NCI-H2029 treated with DMSO at 0.1 percent for 48 hours (cell line): ENCODE measurements at regions not wholly inside any gene's neighbourhood (a gene's known extent, or its start where the extent isn't known, plus 50 kb on each side); places are given as distances from the start of the nearest gene placed in this dataset.

ENCODE experiments used
- DNase-seq: peaks from one replicate; lab custom pipeline; 2025; lab: John Stamatoyannopoulos, UW

GRCh38 chr7:79716329-79716728 is 262.9 kb upstream of the MAGI2 start:
- DNase-seq, result no peak

DNA sequence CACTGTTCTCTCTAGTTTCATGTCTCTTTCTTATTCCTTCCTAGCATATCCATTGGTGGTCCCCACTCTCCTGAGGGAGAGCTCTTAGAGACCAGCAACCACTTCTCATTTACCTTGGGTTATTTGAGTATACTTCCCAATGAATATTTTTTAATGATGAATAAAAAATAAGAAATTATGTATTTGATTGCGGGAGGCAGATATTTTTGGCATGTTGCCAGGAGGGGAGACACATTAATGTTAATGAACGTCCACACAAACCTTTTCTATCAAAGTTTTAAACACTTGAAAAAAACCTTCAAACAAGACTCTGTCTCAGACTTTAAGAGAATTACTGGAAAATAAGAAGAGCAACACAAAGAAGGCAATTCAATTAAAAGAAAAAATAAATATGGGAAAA is 260.6 kb upstream of the MAGI2 start:
- no peak for DNase-seq

DNA sequence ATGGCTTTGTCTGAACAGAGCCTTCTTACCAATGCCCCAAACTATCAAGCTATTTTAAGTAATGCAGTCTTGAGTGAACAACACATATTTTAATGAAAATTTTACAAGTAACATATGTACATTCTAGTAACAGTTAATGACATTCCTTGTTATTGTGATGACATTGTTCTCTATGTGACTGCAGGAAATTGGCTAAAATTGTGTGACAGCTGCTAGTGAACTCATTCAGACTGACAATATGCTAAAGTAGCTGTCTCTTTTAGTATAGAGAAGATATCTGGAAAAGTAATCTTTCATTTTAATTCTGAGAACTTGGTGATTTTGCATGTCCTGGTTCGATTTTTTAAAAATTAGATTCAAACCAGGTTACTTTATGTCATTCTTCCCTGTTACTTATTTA is 259.8 kb upstream of the MAGI2 start:
- DNase-seq, result no peak

DNA sequence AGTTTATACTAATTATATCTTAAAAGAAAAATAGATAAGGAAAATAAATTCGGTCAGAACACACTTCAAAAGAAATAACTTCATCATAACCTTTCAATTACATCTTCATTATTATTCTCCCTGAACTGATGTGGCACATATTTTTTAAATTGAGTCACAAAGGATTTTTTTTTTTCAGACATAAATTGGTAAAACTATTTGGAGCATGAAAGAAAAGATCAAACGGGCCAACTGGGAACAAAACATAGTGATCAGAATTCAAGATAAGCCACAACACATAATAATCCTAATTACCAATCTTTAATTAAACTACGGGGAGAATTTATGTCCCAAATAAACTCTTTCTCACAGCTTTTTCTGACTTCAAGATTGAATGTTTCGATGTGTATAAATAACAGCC is 258.2 kb upstream of the MAGI2 start:
- no peak for DNase-seq

GRCh38 chr7:79709574-79710409 is 256.3 kb upstream of the MAGI2 start:
- peak; percentile 13 for DNase-seq

DNA sequence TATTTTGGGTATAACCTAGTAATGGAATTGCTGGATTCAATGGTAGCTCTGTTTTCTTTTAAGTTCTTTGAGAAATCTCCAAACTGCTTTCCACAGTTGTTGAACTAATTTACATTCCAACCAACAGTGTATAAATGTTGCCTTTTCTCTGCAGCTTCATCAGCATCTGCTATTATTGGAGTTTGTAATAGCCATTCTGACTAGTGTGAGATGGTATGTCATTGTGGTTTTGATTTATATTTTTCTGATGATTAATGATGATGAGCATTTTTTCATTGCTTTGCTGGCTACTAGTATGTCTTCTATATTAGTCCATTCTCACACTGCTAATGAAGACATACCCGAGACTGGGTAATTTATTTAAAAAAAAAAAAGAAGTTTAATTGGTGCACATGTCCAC is 248.6 kb upstream of the MAGI2 start:
- no peak for DNase-seq

- DNase-seq, result no peak
Measured at GRCh38 chr7:79692015-79692414, 238.5 kb upstream of the MAGI2 start.

DNA sequence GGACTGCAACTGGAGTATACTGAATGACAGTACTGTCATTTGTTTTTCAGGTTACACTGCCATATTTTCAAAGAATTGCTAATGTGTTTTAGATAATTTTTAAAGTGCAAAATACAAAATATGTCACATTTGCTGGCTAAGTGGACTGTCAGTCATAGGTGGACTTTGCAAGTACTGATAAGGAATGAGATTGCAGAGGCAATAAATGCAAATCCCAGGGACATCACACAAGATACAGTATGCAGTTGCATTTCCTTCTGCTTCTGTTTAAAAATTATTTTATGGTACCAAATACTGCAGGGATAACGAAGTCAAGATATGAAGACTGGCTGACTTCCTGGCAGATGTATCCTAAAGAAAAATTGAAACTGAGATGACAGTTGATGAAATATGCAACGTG is 237.6 kb upstream of the MAGI2 start:
- DNase-seq, result no peak

GRCh38 chr7:79684384-79684783 is 230.9 kb upstream of the MAGI2 start:
- no peak for DNase-seq

GRCh38 chr7:79683916-79684315 is 230.4 kb upstream of the MAGI2 start:
- no peak for DNase-seq

- DNase-seq, result no peak
Measured at GRCh38 chr7:79683185-79683890, 229.9 kb upstream of the MAGI2 start.

- no peak for DNase-seq
Measured at GRCh38 chr7:79681454-79681853, 228.0 kb upstream of the MAGI2 start.

DNA sequence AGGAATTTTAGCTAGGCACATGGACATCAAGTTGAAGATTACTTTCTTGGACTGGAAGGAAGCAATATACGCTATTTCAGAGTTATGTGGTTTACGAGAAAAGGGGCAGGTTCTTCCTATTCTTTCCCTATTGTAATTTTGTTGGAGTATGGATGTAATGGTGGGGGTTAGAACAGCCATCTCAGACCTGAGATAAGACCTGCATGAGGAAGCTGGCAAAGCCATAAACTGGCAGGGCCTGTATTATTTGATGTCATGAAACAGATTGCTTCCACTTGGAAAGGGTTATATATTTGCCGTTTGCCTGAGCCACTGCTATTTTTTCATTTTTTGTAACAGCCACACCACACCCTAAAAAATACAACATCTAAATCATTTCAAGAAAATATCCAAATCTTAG is 220.5 kb upstream of the MAGI2 start:
- DNase-seq, result no peak

DNA sequence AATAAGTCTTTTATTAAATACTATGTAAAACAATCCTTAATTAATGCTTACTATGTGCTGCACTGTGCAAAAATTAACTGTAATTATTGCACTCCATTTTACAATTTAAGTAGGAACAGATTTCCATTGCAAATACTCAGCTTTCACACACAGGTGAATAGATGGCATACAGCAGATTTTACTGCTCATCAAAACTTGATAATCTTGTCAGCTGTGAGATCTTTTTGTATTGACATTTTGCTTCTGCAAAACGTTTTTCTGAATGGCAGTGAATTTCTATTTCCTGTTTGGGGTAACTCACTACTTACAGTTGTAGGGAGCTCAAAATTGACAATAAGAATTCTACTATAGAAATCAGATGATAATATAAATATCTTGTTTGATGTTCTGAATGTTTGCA is 220.0 kb upstream of the MAGI2 start:
- DNase-seq, result no peak

GRCh38 chr7:79668292-79668691 is 214.8 kb upstream of the MAGI2 start:
- no peak for DNase-seq

GRCh38 chr7:79666472-79666871 is 213.0 kb upstream of the MAGI2 start:
- no peak for DNase-seq

DNA sequence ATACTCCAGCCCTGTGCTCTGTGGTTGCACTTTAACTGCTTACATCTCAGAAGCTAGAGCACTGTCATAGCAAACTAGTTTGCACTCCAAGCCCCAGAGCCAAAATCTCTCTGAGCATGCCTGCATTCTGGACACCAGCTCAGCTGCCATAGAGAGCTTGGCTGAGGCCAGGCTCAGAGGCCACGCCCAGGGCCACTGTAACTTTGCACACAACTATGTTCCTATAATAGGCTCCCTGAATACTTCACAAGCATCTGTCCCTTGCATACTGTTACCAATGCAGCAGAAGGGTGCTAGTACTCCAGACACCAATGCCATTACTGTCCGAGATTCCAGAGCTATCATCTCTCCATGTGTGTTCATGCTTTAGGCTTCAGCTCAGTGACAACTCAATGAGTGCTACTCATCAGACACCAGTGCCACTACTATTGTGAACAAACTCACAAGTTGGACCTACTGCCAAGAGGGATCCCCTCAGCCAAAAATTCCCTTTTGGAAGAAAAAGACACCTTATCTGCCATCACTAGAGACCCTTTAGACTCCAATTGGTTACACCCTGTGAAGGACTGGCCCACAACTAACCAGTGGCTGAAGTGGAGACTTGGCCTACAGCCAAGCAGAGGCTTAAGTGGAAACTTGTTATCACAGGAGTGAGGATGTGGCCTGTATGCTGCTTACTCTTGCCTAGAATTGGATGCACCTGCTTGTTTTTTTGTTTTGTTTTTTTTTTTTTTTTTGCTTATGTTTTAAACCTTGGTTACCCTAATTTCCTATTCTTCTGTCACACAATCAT is 211.6 kb upstream of the MAGI2 start:
- peak; percentile 86 for DNase-seq

- no peak for DNase-seq
Measured at GRCh38 chr7:79658304-79658703, 204.8 kb upstream of the MAGI2 start.

DNA sequence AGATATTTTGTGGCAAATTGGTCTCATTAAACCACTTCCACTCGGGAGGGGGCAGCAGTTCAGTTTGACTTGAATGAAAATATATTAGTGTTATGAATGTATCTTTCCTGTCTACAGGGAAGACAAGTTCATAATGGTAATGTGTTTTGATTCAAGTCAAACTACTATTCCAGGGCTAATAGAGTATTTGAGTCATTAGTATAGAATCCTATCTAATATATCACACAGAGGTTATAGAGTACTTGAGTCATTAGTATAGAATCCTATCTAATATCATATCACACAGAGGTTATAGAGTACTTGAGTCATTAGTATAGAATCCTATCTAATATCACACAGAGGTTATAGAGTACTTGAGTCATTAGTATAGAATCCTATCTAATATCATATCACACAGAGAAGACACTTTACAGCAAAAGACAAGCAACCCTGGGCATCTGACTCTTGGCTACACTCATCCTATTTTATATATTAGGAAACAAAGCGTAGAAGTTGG is 199.7 kb upstream of the MAGI2 start:
- DNase-seq, result no peak

GRCh38 chr7:79652619-79653018 is 199.2 kb upstream of the MAGI2 start:
- DNase-seq, result no peak

GRCh38 chr7:79647711-79648110 is 194.2 kb upstream of the MAGI2 start:
- no peak for DNase-seq

- DNase-seq, result no peak
Measured at GRCh38 chr7:79646278-79646677, 192.8 kb upstream of the MAGI2 start.

GRCh38 chr7:79636849-79637248 is 183.4 kb upstream of the MAGI2 start:
- no peak for DNase-seq
